Breast epithelium (tissue), 3 donors: ENCODE measurements at regions not wholly inside any gene's neighbourhood (a gene's known extent, or its start where the extent isn't known, plus 50 kb on each side); places are given as distances from the start of the nearest gene placed in this dataset.

Experiments used
- CTCF ChIP-seq, 3 donors: fragments of 450-650 bp; IDR thresholded peaks; one replicate each; pipeline ENCODE4 v1.5.1; 2016 to 2017; ENCODE audit warnings: antibody characterized with exemption in 3 of 3, mild to moderate bottlenecking in 3 of 3, moderate library complexity in 3 of 3
- POLR2A ChIP-seq: fragments of 450-650 bp; IDR thresholded peaks from one replicate; pipeline ENCODE4 v1.6.1; 2016; ENCODE audit warnings: antibody characterized with exemption, mild to moderate bottlenecking, moderate library complexity
- POLR2AphosphoS5 ChIP-seq, 3 donors: sonication (generic); formaldehyde crosslinking; IDR thresholded peaks; one replicate each; pipeline ENCODE4 v1.6.1; 2017; ENCODE audit warnings: antibody characterized with exemption in 3 of 3

GRCh38 chr13:109516186-109516585, 270.2 kb downstream of the IRS2 start:
- TF ChIP-seq POLR2A (no peak), CTCF (IDR thresholded peaks at IDR 0.05) (no peak), POLR2AphosphoS5 (IDR thresholded peaks at IDR 0.05) (no peak)
